HepG2 (cell line): ENCODE measurements at regions not wholly inside any gene's neighbourhood (a gene's known extent, or its start where the extent isn't known, plus 50 kb on each side); places are given as distances from the start of the nearest gene placed in this dataset.

Experiments used
- ATAC-seq: fragments of 200-7000 bp; cut with Tn5 transposase; 3 replicates; pipeline ENCODE4 v1.9.1; 2020; ENCODE audit warnings: mild to moderate bottlenecking, moderate library complexity
- BruUV-seq: library from RNA; stranded (reverse); fragments of 400-500 nt; replicated peaks from 2 replicates; lab custom pipeline; 2021; lab: Mats Ljungman, UMichigan
- CTCF ChIA-PET: fragments of 300-600 bp; formaldehyde crosslinking; extraction: SDS; loops from one replicate; lab custom pipeline; 2021; ENCODE audit warnings: low total read pairs, inconsistent platforms, low intra/inter-chr PET ratio; lab: Yijun Ruan, JAX
- POLR2A ChIA-PET: fragments of 350-600 bp; sonication (Branson Sonifier 250); formaldehyde crosslinking; loops from one replicate; lab custom pipeline; 2020; ENCODE audit warnings: antibody characterized with exemption, inconsistent platforms; lab: Yijun Ruan, JAX
- DNase-seq: peaks from one replicate; pipeline ENCODE4 v3.0.0-alpha.2; 2015; ENCODE audit warnings: low spot score
- FAIRE-seq: peaks from 3 replicates; lab custom pipeline; 2011; peaks lifted over from hg19 to GRCh38; lab: Jason Lieb, UNC
- H2AFZ ChIP-seq: one replicate; pipeline ENCODE4 v1.6.1; 2011; ENCODE audit warnings: low read length, inconsistent platforms
- H3K27ac ChIP-seq: fragments of 300-600 bp; 3 replicates; pipeline ENCODE4 v1.8.0; 2011; ENCODE audit warnings: mixed run types, mild to moderate bottlenecking, mixed read lengths, low read length, inconsistent platforms; ENCODE audit not compliant: insufficient read depth; ENCODE audit errors: extremely low read length
- H3K27me3 ChIP-seq, 2 experiments: fragments of 200-600 bp in 1 of 2; 2 replicates in 1 of 2; 3 replicates in 1 of 2; pipeline versions ENCODE4 v1.6.0 to v1.8.0; 2011; ENCODE audit warnings: low read length in 2 of 2, mild to moderate bottlenecking in 2 of 2, moderate library complexity in 2 of 2, inconsistent platforms in 1 of 2; ENCODE audit not compliant: insufficient read depth in 2 of 2, control insufficient read depth in 1 of 2
- H3K36me3 ChIP-seq, 2 experiments: fragments of 200-600 bp in 1 of 2; replicated peaks in 1 of 2; 2 replicates in 1 of 2; 3 replicates in 1 of 2; pipeline versions ENCODE4 v1.5.1 to v1.8.0; 2011; ENCODE audit warnings: low read length in 2 of 2, inconsistent platforms in 1 of 2; ENCODE audit not compliant: insufficient read depth in 2 of 2, control insufficient read depth in 1 of 2
- H3K4me1 ChIP-seq: 2 replicates; pipeline ENCODE4 v1.5.1; 2012; ENCODE audit warnings: low read length, inconsistent platforms; ENCODE audit not compliant: insufficient read depth
- H3K4me2 ChIP-seq: 2 replicates; pipeline ENCODE4 v1.6.0; 2011; ENCODE audit warnings: low read depth, low read length, inconsistent platforms
- H3K4me3 ChIP-seq, 3 experiments: fragments of 200-600 bp in 1 of 3; sonication (generic), shearing (Covaris generic) in 1 of 3; replicated peaks in 1 of 3; 2 replicates each; pipeline ENCODE4 v1.5.1; 2011 to 2016; ENCODE audit warnings: low read length in 3 of 3, inconsistent platforms in 2 of 3, low read depth in 2 of 3, mild to moderate bottlenecking in 2 of 3, control low read depth in 1 of 3, mixed read lengths in 1 of 3; ENCODE audit not compliant: insufficient read depth in 1 of 3
- H3K79me2 ChIP-seq: one replicate; pipeline ENCODE4 v1.6.1; 2011; ENCODE audit warnings: low read length, inconsistent platforms; ENCODE audit not compliant: insufficient read depth
- H3K9ac ChIP-seq: 2 replicates; pipeline ENCODE4 v1.6.0; 2011; ENCODE audit warnings: mild to moderate bottlenecking, low read depth, low read length, inconsistent platforms; ENCODE audit not compliant: insufficient read depth
- H3K9me3 ChIP-seq: 2 replicates; pipeline ENCODE4 v1.5.1; 2012; ENCODE audit warnings: mild to moderate bottlenecking, low read length
- H4K20me1 ChIP-seq: 2 replicates; pipeline ENCODE4 v1.6.0; 2011; ENCODE audit warnings: inconsistent platforms, mild to moderate bottlenecking, low read length, moderate library complexity; ENCODE audit not compliant: insufficient read depth
- ARNT2 ChIP-seq: sonication (generic); formaldehyde crosslinking; IDR thresholded peaks from 2 replicates; pipeline ENCODE4 v1.8.0; 2022; ENCODE audit warnings: mild to moderate bottlenecking, low read depth, missing genetic modification reagents, moderate library complexity
- ATF5 ChIP-seq: sonication (generic); formaldehyde crosslinking; IDR thresholded peaks from 2 replicates; pipeline ENCODE4 v1.4.0; 2020; ENCODE audit warnings: mild to moderate bottlenecking, low read depth, missing genetic modification reagents
- ATM ChIP-seq: fragments of 450-650 bp; IDR thresholded peaks from 2 replicates; pipeline ENCODE4 v1.7.1; 2017; ENCODE audit warnings: mild to moderate bottlenecking, borderline replicate concordance
- BRCA1 ChIP-seq: sonication (generic); formaldehyde crosslinking; IDR thresholded peaks from 2 replicates; pipeline ENCODE4 v1.4.0; 2020; ENCODE audit warnings: missing genetic modification reagents
- RFX3 ChIP-seq: IDR thresholded peaks from 2 replicates; pipeline ENCODE4 v1.6.1; 2016; ENCODE audit warnings: missing biosample characterization, missing genetic modification reagents
- TERF1 ChIP-seq: sonication (generic); formaldehyde crosslinking; IDR thresholded peaks from 2 replicates; pipeline ENCODE4 v1.8.0; 2022; ENCODE audit warnings: mild to moderate bottlenecking, missing genetic modification reagents, moderate library complexity
- TFE3 ChIP-seq: IDR thresholded peaks from 2 replicates; pipeline ENCODE4 v1.6.1; 2016
- THAP8 ChIP-seq: sonication (generic); formaldehyde crosslinking; IDR thresholded peaks from 2 replicates; pipeline ENCODE4 v1.5.1; 2020; ENCODE audit warnings: missing genetic modification reagents, mild to moderate bottlenecking, borderline replicate concordance
- ZBTB39 ChIP-seq: sonication (generic); formaldehyde crosslinking; IDR thresholded peaks from 2 replicates; pipeline ENCODE4 v1.5.0; 2020; ENCODE audit warnings: missing genetic modification reagents
- ZNF260 ChIP-seq: sonication (generic); formaldehyde crosslinking; IDR thresholded peaks from 2 replicates; pipeline ENCODE4 v1.4.0; 2020; ENCODE audit warnings: missing genetic modification reagents, low read depth, mild to moderate bottlenecking, borderline replicate concordance
- ZNF292 ChIP-seq: sonication (generic); formaldehyde crosslinking; IDR thresholded peaks from 2 replicates; pipeline ENCODE4 v1.8.1; 2022; ENCODE audit warnings: mild to moderate bottlenecking, low read depth, missing genetic modification reagents, borderline replicate concordance
- ZNF512 ChIP-seq: sonication (generic); formaldehyde crosslinking; IDR thresholded peaks from 2 replicates; pipeline ENCODE4 v1.4.0; 2020; ENCODE audit warnings: mild to moderate bottlenecking, missing genetic modification reagents
- ZNF572 ChIP-seq: sonication (generic); formaldehyde crosslinking; IDR thresholded peaks from 2 replicates; pipeline ENCODE4 v1.5.1; 2020; ENCODE audit warnings: mild to moderate bottlenecking, missing genetic modification reagents
- WGBS: methylation state at CpG from one replicate; pipeline ENCODE4 v1.1.6; 2017; ENCODE audit warnings: low lambda C conversion rate; 5-methylcytosine and 5-hydroxymethylcytosine counted together
- in situ Hi-C: cut with HindIII; loops from 2 replicates; pipeline ENCODE4 v1.10.0; 2017; ENCODE audit warnings: low pct_unique_long_range_greater_than_20kb; ENCODE audit not compliant: extremely low pct_ligation_motif_present
- intact Hi-C: fragments of 100-400 bp; cut with micrococcal nuclease; formaldehyde crosslinking; loops from one replicate; pipeline ENCODE4 v1.10.0; 2022; ENCODE audit not compliant: unreplicated experiment

GRCh38 chr15:81899024-81899423 is 146.8 kb downstream of the MEX3B start:
- H3K4me3 ChIP-seq, result no peak overlapping the region
- H2AFZ ChIP-seq, result no peak overlapping the region
- no peaks in the 10 kb centered on the region for H3K4me1 ChIP-seq
- intact Hi-C loops, result no loop called here
- CTCF ChIA-PET, result no interaction called here
- H3K9ac ChIP-seq, result no peak overlapping the region
- ATAC-seq (no peak), DNase-seq (no peak), FAIRE-seq (no peak)
- no peak overlapping the region for H3K4me2 ChIP-seq
- no peaks in the 10 kb centered on the region for H3K36me3 ChIP-seq
- no peak overlapping the region for H3K27ac ChIP-seq
- no peak for TF ChIP-seq ZNF572
- TF ChIP-seq BRCA1 (CRISPR knock-in tag), result no peak
- no peak for TF ChIP-seq RFX3 (CRISPR knock-in tag)
- no peak for TF ChIP-seq TERF1 (CRISPR knock-in tag)
- TF ChIP-seq ARNT2 (CRISPR knock-in tag), result no peak
- no peak for TF ChIP-seq ATF5 (CRISPR knock-in tag)
- TF ChIP-seq ZNF260 (CRISPR knock-in tag), result no peak
- no peak for TF ChIP-seq ZBTB39 (CRISPR knock-in tag)
- no peak for TF ChIP-seq TFE3 (CRISPR knock-in tag)
- TF ChIP-seq THAP8 (CRISPR knock-in tag), result no peak
- TF ChIP-seq ZNF512, result no peak
- no peak for TF ChIP-seq ATM
- no peak for TF ChIP-seq ZNF292 (CRISPR knock-in tag)
- H4K20me1 ChIP-seq, result no peaks in the 10 kb centered on the region
- POLR2A ChIA-PET, result no interaction called here
- 2% methylated on average over 2 of the region's 2 CpGs for WGBS
- no peaks in the 10 kb centered on the region for H3K27me3 ChIP-seq
- in situ Hi-C loops, result no loop called here
- H3K9me3 ChIP-seq, result no peaks in the 10 kb centered on the region
- BruUV-seq, result no TSS peak
- no peaks in the 10 kb centered on the region for H3K79me2 ChIP-seq
